Testis (tissue), 2 donors: ENCODE measurements at regions not wholly inside any gene's neighbourhood (a gene's known extent, or its start where the extent isn't known, plus 50 kb on each side); places are given as distances from the start of the nearest gene placed in this dataset.

ENCODE experiments used
- DNase-seq: peaks from one replicate; pipeline ENCODE4 v3.0.0-alpha.2; 2019
- H3K27ac ChIP-seq, 2 donors: fragments of 200-600 bp; sonication (generic); one replicate each; pipeline ENCODE4 v1.5.1; 2019
- H3K27me3 ChIP-seq: fragments of 200-600 bp; sonication (generic); one replicate; pipeline ENCODE4 v1.5.1; 2019
- H3K36me3 ChIP-seq: fragments of 200-600 bp; sonication (generic); one replicate; pipeline ENCODE4 v1.5.1; 2017; ENCODE audit warnings: low read depth; ENCODE audit errors: missing control alignments
- H3K4me1 ChIP-seq: fragments of 200-600 bp; sonication (generic); one replicate; pipeline ENCODE4 v1.5.1; 2019
- H3K4me3 ChIP-seq, 2 donors: fragments of 200-600 bp; sonication (generic); one replicate each; pipeline ENCODE4 v1.5.1; 2017 to 2019
- H3K9me3 ChIP-seq: fragments of 200-600 bp; sonication (generic); one replicate; pipeline ENCODE4 v1.5.1; 2017
- POLR2A ChIP-seq: fragments of 450-650 bp; IDR thresholded peaks from one replicate; pipeline ENCODE4 v1.6.1; 2017; ENCODE audit warnings: antibody characterized with exemption, mild to moderate bottlenecking, moderate library complexity
- WGBS, 2 donors: methylation state at CpG; one replicate each; pipeline ENCODE4 v1.1.5; 2018; 5-methylcytosine and 5-hydroxymethylcytosine counted together
- intact Hi-C: fragments of 100-400 bp; cut with DNase I; formaldehyde crosslinking; loops from one replicate; pipeline ENCODE4 v1.15.1; 2023; ENCODE audit warnings: low total_unique reads
- TF ChIP-seq, protein P1 (sequence below), 3 experiments: fragments of 450-650 bp in 2 of 3; fragments of 200-600 bp in 1 of 3; sonication (generic) in 1 of 3; IDR thresholded peaks; one replicate each; pipeline ENCODE4 v1.5.1; 2016 to 2019; ENCODE audit warnings: antibody characterized with exemption in 3 of 3, mild to moderate bottlenecking in 2 of 3, moderate library complexity in 1 of 3

DNA sequence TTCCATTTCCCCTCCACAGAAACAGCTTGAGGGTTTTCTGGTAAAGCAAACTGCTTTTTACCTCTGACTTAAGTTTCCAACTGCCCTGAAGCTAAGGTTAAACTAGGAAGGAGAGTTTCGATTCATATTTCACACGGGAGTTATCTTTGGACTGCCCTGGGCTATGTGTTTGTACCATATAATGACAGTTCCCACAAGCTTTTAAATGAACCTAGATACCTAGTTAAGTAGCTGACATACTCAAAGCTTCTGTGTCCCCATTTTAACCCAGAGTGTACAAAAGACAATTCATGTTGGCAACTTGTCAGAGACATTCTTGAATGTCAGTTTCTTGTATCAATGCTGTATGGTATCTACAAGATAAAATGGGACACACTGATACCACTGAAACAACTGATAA lies 1296.6 kb upstream of the IGFBP7 start:
- no peaks in the 10 kb centered on the region for H3K9me3 ChIP-seq
- H3K4me1 ChIP-seq, result no peaks in the 10 kb centered on the region
- H3K27me3 ChIP-seq, result no peaks in the 10 kb centered on the region
- 60 to 66% methylated on average over 2 of the region's 2 CpGs for WGBS, 2 donors
- DNase-seq, result no peak
- intact Hi-C loops, result no loop called here
- H3K27ac ChIP-seq, result no peak overlapping the region
- no peak for TF ChIP-seq POLR2A
- TF ChIP-seq, protein P1, sequence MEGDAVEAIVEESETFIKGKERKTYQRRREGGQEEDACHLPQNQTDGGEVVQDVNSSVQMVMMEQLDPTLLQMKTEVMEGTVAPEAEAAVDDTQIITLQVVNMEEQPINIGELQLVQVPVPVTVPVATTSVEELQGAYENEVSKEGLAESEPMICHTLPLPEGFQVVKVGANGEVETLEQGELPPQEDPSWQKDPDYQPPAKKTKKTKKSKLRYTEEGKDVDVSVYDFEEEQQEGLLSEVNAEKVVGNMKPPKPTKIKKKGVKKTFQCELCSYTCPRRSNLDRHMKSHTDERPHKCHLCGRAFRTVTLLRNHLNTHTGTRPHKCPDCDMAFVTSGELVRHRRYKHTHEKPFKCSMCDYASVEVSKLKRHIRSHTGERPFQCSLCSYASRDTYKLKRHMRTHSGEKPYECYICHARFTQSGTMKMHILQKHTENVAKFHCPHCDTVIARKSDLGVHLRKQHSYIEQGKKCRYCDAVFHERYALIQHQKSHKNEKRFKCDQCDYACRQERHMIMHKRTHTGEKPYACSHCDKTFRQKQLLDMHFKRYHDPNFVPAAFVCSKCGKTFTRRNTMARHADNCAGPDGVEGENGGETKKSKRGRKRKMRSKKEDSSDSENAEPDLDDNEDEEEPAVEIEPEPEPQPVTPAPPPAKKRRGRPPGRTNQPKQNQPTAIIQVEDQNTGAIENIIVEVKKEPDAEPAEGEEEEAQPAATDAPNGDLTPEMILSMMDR (IDR thresholded peaks at IDR 0.05), result no peak
- H3K4me3 ChIP-seq, result no peak overlapping the region
- no peaks in the 10 kb centered on the region for H3K36me3 ChIP-seq

DNA sequence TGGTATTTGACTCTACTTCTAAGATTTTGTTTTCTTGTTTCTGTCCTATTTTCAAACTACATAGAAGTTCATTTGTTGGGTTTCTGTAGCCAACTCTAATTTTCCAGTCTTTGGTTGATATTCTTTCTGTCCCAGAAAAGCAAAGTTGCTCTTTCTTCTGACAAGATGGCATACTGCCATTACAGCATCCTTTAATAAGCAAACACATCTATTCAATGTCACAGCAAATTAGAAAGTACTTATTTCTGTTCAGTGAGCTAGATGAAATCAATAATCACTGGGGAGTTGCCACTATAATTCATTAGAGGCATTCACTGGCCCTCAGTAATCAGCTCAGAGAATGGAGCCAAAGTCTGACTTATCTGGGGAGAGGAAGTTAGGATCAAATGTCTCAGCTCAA lies 1258.0 kb upstream of the IGFBP7 start:
- Histone ChIP-seq H3K27me3 (no peaks in the 10 kb centered on the region), H3K9me3 (no peaks in the 10 kb centered on the region), H3K36me3 (no peaks in the 10 kb centered on the region), H3K27ac (no peak overlapping the region), H3K4me3 (no peak overlapping the region), H3K4me1 (no peaks in the 10 kb centered on the region)
- intact Hi-C loops, result no loop called here
- DNase-seq, result no peak
- no peak for TF ChIP-seq POLR2A
- TF ChIP-seq, protein P1 (IDR thresholded peaks at IDR 0.05), result no peak

DNA sequence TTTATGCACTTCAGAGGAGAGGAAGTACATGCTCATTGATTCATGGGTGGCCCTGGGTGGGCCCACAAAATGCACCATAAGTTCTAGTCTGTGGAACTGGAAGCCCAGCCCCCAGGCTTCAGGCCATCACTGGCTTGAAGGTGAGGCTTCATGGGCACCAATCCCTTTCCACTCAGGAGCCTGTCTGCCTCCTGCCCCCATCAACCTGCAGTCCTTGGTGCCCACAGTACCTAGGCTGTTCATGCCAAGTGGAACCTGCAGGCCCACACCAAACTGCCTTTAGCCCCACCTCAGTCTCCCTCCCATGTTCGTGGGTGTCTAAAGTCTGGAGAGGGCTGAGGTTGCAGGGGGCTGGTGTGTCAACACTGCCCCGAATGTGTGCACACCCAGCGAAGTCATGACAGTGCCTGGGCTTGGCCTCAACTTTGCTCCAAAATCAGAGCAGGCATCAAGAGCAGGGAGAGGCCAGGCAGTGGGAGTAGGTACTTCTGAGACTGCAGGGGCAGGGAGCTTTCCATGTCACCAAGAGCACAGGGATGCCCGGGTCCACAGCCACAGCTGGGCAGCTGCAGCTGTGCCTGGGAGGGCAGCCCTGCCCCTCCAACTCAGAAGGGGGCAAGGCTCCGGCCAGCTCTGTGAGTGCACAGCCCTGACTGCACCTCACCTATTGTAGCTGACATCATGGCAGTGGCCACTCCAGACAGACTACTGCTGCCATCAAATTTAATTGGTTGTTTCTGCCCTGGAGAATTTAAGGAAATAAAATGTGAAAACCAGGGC lies 1250.4 kb upstream of the IGFBP7 start:
- DNase-seq, result no peak
- no peaks in the 10 kb centered on the region for H3K27me3 ChIP-seq
- no peaks in the 10 kb centered on the region for H3K4me1 ChIP-seq
- intact Hi-C loops, result no loop called here
- H3K36me3 ChIP-seq, result no peaks in the 10 kb centered on the region
- no peak overlapping the region for H3K27ac ChIP-seq
- WGBS, 2 donors, result 87 to 93% methylated on average over 3 to 5 of the region's 5 CpGs
- no peak overlapping the region for H3K4me3 ChIP-seq
- no peaks in the 10 kb centered on the region for H3K9me3 ChIP-seq
- no peak for TF ChIP-seq POLR2A
- TF ChIP-seq, protein P1 (IDR thresholded peaks at IDR 0.05), result no peak

DNA sequence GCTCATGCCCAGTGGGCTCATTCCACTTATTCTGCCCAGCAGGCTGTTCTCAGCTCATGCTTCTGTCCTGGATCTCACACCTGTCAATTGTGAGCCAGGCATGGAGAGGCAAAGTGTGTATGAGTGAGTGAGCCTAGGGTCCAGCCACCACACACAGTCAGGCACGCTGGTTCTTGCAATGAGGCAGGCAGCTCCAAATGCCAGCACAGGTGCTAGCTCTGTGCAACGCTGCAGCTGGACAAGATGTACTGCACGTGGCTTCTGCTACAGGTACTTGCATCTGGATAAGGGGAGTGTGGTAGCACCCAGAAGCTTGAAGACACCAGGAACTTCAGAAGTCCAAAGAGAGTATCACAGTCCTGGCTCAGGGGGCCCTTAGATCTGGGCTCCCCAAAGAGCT lies 1249.4 kb upstream of the IGFBP7 start:
- intact Hi-C loops, result no loop called here
- Histone ChIP-seq H3K36me3 (no peaks in the 10 kb centered on the region), H3K27me3 (no peaks in the 10 kb centered on the region), H3K4me3 (no peak overlapping the region), H3K4me1 (no peaks in the 10 kb centered on the region), H3K27ac (no peak overlapping the region), H3K9me3 (no peaks in the 10 kb centered on the region)
- TF ChIP-seq, protein P1 (IDR thresholded peaks at IDR 0.05), result no peak
- TF ChIP-seq POLR2A, result no peak
- no peak for DNase-seq
- WGBS, 2 donors, result 77 to 87% methylated on average over 3 of the region's 3 CpGs

DNA sequence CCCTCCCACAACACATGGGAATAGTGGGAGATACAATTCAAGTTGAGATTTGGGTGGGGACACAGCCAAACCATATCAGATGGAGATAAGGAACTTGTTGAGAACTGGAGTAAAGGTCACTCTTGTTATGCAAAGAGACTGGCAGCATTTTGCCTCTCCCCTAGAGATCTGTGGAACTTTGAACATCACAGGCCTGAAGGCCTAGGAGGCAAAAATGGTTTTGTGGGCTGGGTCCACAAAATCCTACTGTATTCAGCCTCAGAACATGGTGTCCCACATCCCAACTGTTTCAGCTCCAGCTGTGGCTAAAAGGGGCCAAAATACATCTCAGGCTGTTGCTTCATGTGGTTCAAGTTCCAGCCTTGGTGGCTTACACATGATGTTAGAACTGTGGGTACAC lies 1247.8 kb upstream of the IGFBP7 start:
- TF ChIP-seq, protein P1 (IDR thresholded peaks at IDR 0.05), result no peak
- no peaks in the 10 kb centered on the region for H3K9me3 ChIP-seq
- H3K4me3 ChIP-seq, result no peak overlapping the region
- H3K27me3 ChIP-seq, result no peaks in the 10 kb centered on the region
- intact Hi-C loops, result no loop called here
- H3K36me3 ChIP-seq, result no peaks in the 10 kb centered on the region
- no peaks in the 10 kb centered on the region for H3K4me1 ChIP-seq
- H3K27ac ChIP-seq, result no peak overlapping the region
- no peak for DNase-seq
